Inflammatory macrophage treated with lipopolysaccharide for 1 hour (primary cell): ENCODE measurements at regions not wholly inside any gene's neighbourhood (a gene's known extent, or its start where the extent isn't known, plus 50 kb on each side); places are given as distances from the start of the nearest gene placed in this dataset.
A peak's percentile ranks its signal among the peaks of the same experiment; 100 is the strongest.
"Not testable (repeated sequence)": the region's sequence is repeated elsewhere in the genome, so short reads cannot be mapped to it uniquely, and the experiment has no call there.

Experiments used
- DNase-seq, 2 donors: peaks; one replicate each; pipeline ENCODE4 v3.0.0-alpha.2; 2020 to 2022

- DNase-seq: no peak
Observed at GRCh38 chr13:21228738-21229137, 52.3 kb downstream of the MRPL57 start.

GRCh38 chr13:21229241-21230024 is 53.0 kb downstream of the MRPL57 start:
- DNase-seq: no peak

GRCh38 chr13:21230516-21230915 is 54.1 kb downstream of the MRPL57 start:
- no peak for DNase-seq

- no peak for DNase-seq
Observed at GRCh38 chr13:21231426-21231940, 55.0 kb downstream of the MRPL57 start.

- no peak for DNase-seq
Observed at GRCh38 chr13:21232196-21232595, 55.7 kb downstream of the MRPL57 start.

- DNase-seq: no peak
Observed at GRCh38 chr13:21232599-21232998, 56.1 kb downstream of the MRPL57 start.

GRCh38 chr13:21233086-21233485 is 56.6 kb downstream of the MRPL57 start:
- DNase-seq: no peak

GRCh38 chr13:21234526-21234925 is 58.1 kb downstream of the MRPL57 start:
- DNase-seq: no peak

GRCh38 chr13:21235174-21235573 is 58.7 kb downstream of the MRPL57 start:
- no peak for DNase-seq

GRCh38 chr13:21237081-21237480 is 60.6 kb downstream of the MRPL57 start:
- DNase-seq: no peak

- no peak for DNase-seq
Observed at GRCh38 chr13:21238267-21238666, 61.8 kb downstream of the MRPL57 start.

GRCh38 chr13:21240586-21240985 is 64.1 kb downstream of the MRPL57 start:
- peak; percentile 44 to 47 for DNase-seq

GRCh38 chr13:21242236-21242635 is 65.8 kb downstream of the MRPL57 start:
- no peak for DNase-seq

- no peak for DNase-seq
Observed at GRCh38 chr13:21243045-21243897, 66.8 kb downstream of the MRPL57 start.

GRCh38 chr13:21243898-21244184 is 67.4 kb downstream of the MRPL57 start:
- DNase-seq: not testable (repeated sequence)

GRCh38 chr13:21246761-21247452 is 70.4 kb downstream of the MRPL57 start:
- no peak for DNase-seq

GRCh38 chr13:21256351-21256761 is 79.9 kb downstream of the MRPL57 start:
- DNase-seq: no peak

GRCh38 chr13:21256891-21257290 is 80.4 kb downstream of the MRPL57 start:
- DNase-seq: no peak

GRCh38 chr13:21259571-21260455 is 83.4 kb downstream of the MRPL57 start:
- DNase-seq: no peak

GRCh38 chr13:21260561-21261290 is 84.3 kb downstream of the MRPL57 start:
- not testable (repeated sequence) for DNase-seq

- not testable (repeated sequence) for DNase-seq
Observed at GRCh38 chr13:21261487-21262216, 85.2 kb downstream of the MRPL57 start.
